BLaER1 treated with 17β-estradiol and CSF1 and Interleukin-3, amounts not matched to agents 10 nM and 100 nM (cell line): ENCODE measurements at regions not wholly inside any gene's neighbourhood (a gene's known extent, or its start where the extent isn't known, plus 50 kb on each side); places are given as distances from the start of the nearest gene placed in this dataset.

Experiments used
- H3K27ac ChIP-seq, 11 experiments: shearing (Covaris generic); formaldehyde crosslinking; 2 replicates each; pipeline ENCODE4 v1.8.1; 2022
- H3K27me3 ChIP-seq, 11 experiments: shearing (Covaris generic); formaldehyde crosslinking; 2 replicates each; pipeline ENCODE4 v1.8.1; 2022
- H3K36me3 ChIP-seq, 11 experiments: shearing (Covaris generic); formaldehyde crosslinking; 2 replicates each; pipeline ENCODE4 v1.8.1; 2022
- H3K4me1 ChIP-seq, 10 experiments: shearing (Covaris generic); formaldehyde crosslinking; 2 replicates each; pipeline ENCODE4 v1.8.1; 2022
- H3K4me2 ChIP-seq, 11 experiments: shearing (Covaris generic); formaldehyde crosslinking; 2 replicates each; pipeline ENCODE4 v1.8.1; 2022
- H3K4me3 ChIP-seq, 10 experiments: shearing (Covaris generic); formaldehyde crosslinking; 2 replicates each; pipeline ENCODE4 v1.8.1; 2022
- H3K9ac ChIP-seq, 11 experiments: shearing (Covaris generic); formaldehyde crosslinking; 2 replicates each; pipeline ENCODE4 v1.8.1; 2022
- H3K9me3 ChIP-seq, 11 experiments: shearing (Covaris generic); formaldehyde crosslinking; replicated peaks in 1 of 11; 2 replicates each; pipeline ENCODE4 v1.8.1; 2022
- H4K20me1 ChIP-seq, 11 experiments: shearing (Covaris generic); formaldehyde crosslinking; 2 replicates each; pipeline ENCODE4 v1.8.1; 2022
- Cebpa-rat ChIP-seq, 11 experiments: shearing (Covaris generic); IDR thresholded peaks; 2 replicates each; pipeline ENCODE4 v1.8.1; 2022

GRCh38 chr3:127448671-127449070 is 141.9 kb downstream of the TPRA1 start:
- Histone ChIP-seq H3K9me3 (no peaks in the 10 kb centered on the region), H4K20me1 (peaks cover 0 to 12% (median 0%) of the 10 kb centered on the region in 11 experiments; a peak in 7 of 22 replicates), H3K27ac (no peak overlapping the region), H3K4me2 (no peak overlapping the region), H3K4me1 (no peaks in the 10 kb centered on the region), H3K9ac (no peak overlapping the region), H3K27me3 (peaks cover 21 to 23% (median 22%) of the 10 kb centered on the region in 11 experiments), H3K4me3 (no peak overlapping the region), H3K36me3 (no peaks in the 10 kb centered on the region)
- no peak for TF ChIP-seq Cebpa-rat (IDR thresholded peaks at IDR 0.05)

GRCh38 chr3:127448161-127448561 is 142.4 kb downstream of the TPRA1 start:
- Histone ChIP-seq H4K20me1 (peaks cover 0 to 8% (median 0%) of the 10 kb centered on the region in 11 experiments; a peak in 5 of 22 replicates), H3K9ac (no peak overlapping the region), H3K4me1 (no peaks in the 10 kb centered on the region), H3K4me2 (no peak overlapping the region), H3K4me3 (no peak overlapping the region), H3K27ac (no peak overlapping the region), H3K9me3 (no peaks in the 10 kb centered on the region), H3K36me3 (no peaks in the 10 kb centered on the region), H3K27me3 (peaks cover 16 to 17% (median 17%) of the 10 kb centered on the region in 11 experiments)
- TF ChIP-seq Cebpa-rat (IDR thresholded peaks at IDR 0.05) = no peak

DNA sequence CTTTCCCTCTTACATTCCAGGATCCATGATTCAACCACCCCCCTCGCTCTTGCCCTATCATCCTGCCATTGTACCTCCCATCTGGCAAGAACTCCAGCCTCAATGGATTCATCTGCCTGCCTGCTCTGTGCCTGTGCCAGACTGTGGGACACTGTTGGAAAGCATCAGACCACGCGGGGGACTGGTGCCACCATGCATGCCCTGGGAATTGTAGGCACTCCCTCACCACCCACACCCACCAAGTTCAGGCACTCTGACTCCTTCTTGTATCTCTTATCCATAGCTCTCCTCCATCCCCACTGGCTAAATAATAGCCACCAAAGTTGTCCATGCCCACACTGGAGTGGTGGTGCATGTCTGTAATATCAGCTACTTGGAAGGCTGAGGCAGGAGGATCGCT is 143.8 kb downstream of the TPRA1 start:
- Histone ChIP-seq H3K9me3 (no peaks in the 10 kb centered on the region), H3K4me1 (no peaks in the 10 kb centered on the region), H3K36me3 (no peaks in the 10 kb centered on the region), H3K9ac (no peak overlapping the region), H3K4me3 (no peak overlapping the region), H3K27ac (no peak overlapping the region), H3K4me2 (no peak overlapping the region), H4K20me1 (peaks cover 0 to 8% (median 0%) of the 10 kb centered on the region in 11 experiments; a peak in 3 of 22 replicates), H3K27me3 (peaks cover 2 to 3% (median 3%) of the 10 kb centered on the region in 11 experiments; a peak in 20 of 22 replicates)
- no peak for TF ChIP-seq Cebpa-rat (IDR thresholded peaks at IDR 0.05)

- Histone ChIP-seq H3K36me3 (no peaks in the 10 kb centered on the region), H3K4me1 (no peaks in the 10 kb centered on the region), H3K27ac (no peak overlapping the region), H4K20me1 (peaks cover 0 to 8% (median 0%) of the 10 kb centered on the region in 11 experiments; a peak in 3 of 22 replicates), H3K9me3 (no peaks in the 10 kb centered on the region), H3K4me3 (no peak overlapping the region), H3K27me3 (no peaks in the 10 kb centered on the region; a peak in 1 of 22 replicates), H3K4me2 (no peak overlapping the region), H3K9ac (no peak overlapping the region)
- TF ChIP-seq Cebpa-rat (IDR thresholded peaks at IDR 0.05) = no peak
Observed at GRCh38 chr3:127445581-127446343, 144.8 kb downstream of the TPRA1 start.

DNA sequence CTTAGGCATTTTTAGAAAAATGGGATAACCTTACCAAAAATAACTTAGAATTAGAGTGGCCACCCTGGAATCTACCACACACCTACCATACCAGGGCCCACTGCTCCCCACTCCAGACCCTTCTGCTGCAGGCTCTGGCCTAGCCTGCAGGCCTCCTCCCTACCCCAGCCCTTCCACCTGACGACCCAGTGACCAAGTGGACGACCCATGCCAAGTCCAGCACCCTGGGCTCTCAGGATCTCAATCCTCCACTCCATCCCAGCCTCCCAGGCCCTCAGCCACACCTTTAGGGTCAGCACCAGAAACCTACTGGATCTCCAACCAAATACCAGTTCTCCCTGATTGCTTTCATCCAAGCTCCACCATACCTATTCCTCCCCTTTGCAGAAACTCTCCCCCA is 145.8 kb downstream of the TPRA1 start:
- H3K9me3 ChIP-seq = no peaks in the 10 kb centered on the region
- TF ChIP-seq Cebpa-rat (IDR thresholded peaks at IDR 0.05) = no peak
- H3K4me2 ChIP-seq = no peak overlapping the region
- no peak overlapping the region for H3K4me3 ChIP-seq
- no peaks in the 10 kb centered on the region for H3K27me3 ChIP-seq
- no peaks in the 10 kb centered on the region for H3K36me3 ChIP-seq
- no peak overlapping the region for H3K27ac ChIP-seq
- no peak overlapping the region for H3K9ac ChIP-seq
- peaks cover 0 to 8% (median 0%) of the 10 kb centered on the region in 11 experiments; a peak in 1 of 22 replicates for H4K20me1 ChIP-seq
- H3K4me1 ChIP-seq = no peaks in the 10 kb centered on the region

GRCh38 chr3:127443581-127444375 is 146.8 kb downstream of the TPRA1 start:
- no peak overlapping the region for H3K27ac ChIP-seq
- no peaks in the 10 kb centered on the region for H3K9me3 ChIP-seq
- H3K9ac ChIP-seq = no peak overlapping the region
- H3K4me1 ChIP-seq = no peaks in the 10 kb centered on the region
- H4K20me1 ChIP-seq = peaks cover 0 to 8% (median 0%) of the 10 kb centered on the region in 11 experiments; a peak in 1 of 22 replicates
- H3K36me3 ChIP-seq = no peaks in the 10 kb centered on the region
- TF ChIP-seq Cebpa-rat (IDR thresholded peaks at IDR 0.05) = no peak
- H3K27me3 ChIP-seq = no peaks in the 10 kb centered on the region
- H3K4me2 ChIP-seq = no peak overlapping the region
- no peak overlapping the region for H3K4me3 ChIP-seq

- Histone ChIP-seq H3K4me1 (no peaks in the 10 kb centered on the region), H3K27ac (no peak overlapping the region), H3K9me3 (no peaks in the 10 kb centered on the region), H3K9ac (no peak overlapping the region), H3K4me3 (no peak overlapping the region), H4K20me1 (peaks cover 0 to 8% (median 0%) of the 10 kb centered on the region in 11 experiments; a peak in 1 of 22 replicates), H3K36me3 (no peaks in the 10 kb centered on the region), H3K27me3 (no peaks in the 10 kb centered on the region), H3K4me2 (no peak overlapping the region)
- TF ChIP-seq Cebpa-rat (IDR thresholded peaks at IDR 0.05) = no peak
Observed at GRCh38 chr3:127442506-127442905, 148.0 kb downstream of the TPRA1 start.

GRCh38 chr3:127441764-127442163 is 148.8 kb downstream of the TPRA1 start:
- H3K27ac ChIP-seq = no peak overlapping the region
- no peaks in the 10 kb centered on the region for H3K27me3 ChIP-seq
- H3K36me3 ChIP-seq = no peaks in the 10 kb centered on the region
- no peak for TF ChIP-seq Cebpa-rat (IDR thresholded peaks at IDR 0.05)
- no peak overlapping the region for H3K4me3 ChIP-seq
- H3K9ac ChIP-seq = no peak overlapping the region
- H4K20me1 ChIP-seq = peaks cover 0 to 1% (median 0%) of the 10 kb centered on the region in 11 experiments; a peak in 1 of 22 replicates
- H3K4me1 ChIP-seq = no peaks in the 10 kb centered on the region
- H3K4me2 ChIP-seq = no peak overlapping the region
- H3K9me3 ChIP-seq = no peaks in the 10 kb centered on the region

GRCh38 chr3:127440384-127440783 is 150.1 kb downstream of the TPRA1 start:
- no peak overlapping the region for H3K4me2 ChIP-seq
- no peaks in the 10 kb centered on the region for H3K27me3 ChIP-seq
- TF ChIP-seq Cebpa-rat (IDR thresholded peaks at IDR 0.05) = no peak
- no peak overlapping the region for H3K9ac ChIP-seq
- no peaks in the 10 kb centered on the region for H4K20me1 ChIP-seq
- H3K9me3 ChIP-seq = no peaks in the 10 kb centered on the region
- no peak overlapping the region for H3K27ac ChIP-seq
- H3K36me3 ChIP-seq = no peaks in the 10 kb centered on the region
- H3K4me3 ChIP-seq = no peak overlapping the region
- H3K4me1 ChIP-seq = no peaks in the 10 kb centered on the region
